HG03066 (cell line): ENCODE measurements at regions not wholly inside any gene's neighbourhood (a gene's known extent, or its start where the extent isn't known, plus 50 kb on each side); places are given as distances from the start of the nearest gene placed in this dataset.

ENCODE experiments used
- ATAC-seq: cut with Tn5 transposase; IDR thresholded peaks from one replicate; pipeline ENCODE4 v1.9.1; 2021; ENCODE audit warnings: low read depth; ENCODE audit not compliant: unreplicated experiment

GRCh38 chr11:28863422-28863821, 755.2 kb downstream of the METTL15 start:
- ATAC-seq, result no peak

- no peak for ATAC-seq
Observed at GRCh38 chr11:28860893-28861292, 752.7 kb downstream of the METTL15 start.

- ATAC-seq, result no peak
Observed at GRCh38 chr11:28858076-28858475, 749.9 kb downstream of the METTL15 start.

GRCh38 chr11:28849053-28849452, 740.9 kb downstream of the METTL15 start:
- ATAC-seq, result no peak

GRCh38 chr11:28842716-28843115, 734.5 kb downstream of the METTL15 start:
- no peak for ATAC-seq

- ATAC-seq, result no peak
Observed at GRCh38 chr11:28838741-28839140, 730.6 kb downstream of the METTL15 start.

- no peak for ATAC-seq
Observed at GRCh38 chr11:28837599-28837998, 729.4 kb downstream of the METTL15 start.

GRCh38 chr11:28836285-28837081, 728.3 kb downstream of the METTL15 start:
- no peak for ATAC-seq

GRCh38 chr11:28835790-28836189, 727.6 kb downstream of the METTL15 start:
- ATAC-seq, result no peak

GRCh38 chr11:28835317-28835716, 727.1 kb downstream of the METTL15 start:
- no peak for ATAC-seq

- no peak for ATAC-seq
Observed at GRCh38 chr11:28834877-28835276, 726.7 kb downstream of the METTL15 start.

- no peak for ATAC-seq
Observed at GRCh38 chr11:28833670-28834069, 725.5 kb downstream of the METTL15 start.

- no peak for ATAC-seq
Observed at GRCh38 chr11:28833169-28833568, 725.0 kb downstream of the METTL15 start.

GRCh38 chr11:28826807-28827206, 718.6 kb downstream of the METTL15 start:
- ATAC-seq, result no peak

- no peak for ATAC-seq
Observed at GRCh38 chr11:28822576-28822975, 714.4 kb downstream of the METTL15 start.

GRCh38 chr11:28820296-28820989, 712.3 kb downstream of the METTL15 start:
- ATAC-seq, result no peak

GRCh38 chr11:28819741-28820140, 711.6 kb downstream of the METTL15 start:
- no peak for ATAC-seq

GRCh38 chr11:28815110-28815509, 706.9 kb downstream of the METTL15 start:
- no peak for ATAC-seq

GRCh38 chr11:28808771-28809170, 700.6 kb downstream of the METTL15 start:
- ATAC-seq, result no peak

- no peak for ATAC-seq
Observed at GRCh38 chr11:28799316-28799715, 691.1 kb downstream of the METTL15 start.

- no peak for ATAC-seq
Observed at GRCh38 chr11:28798286-28798685, 690.1 kb downstream of the METTL15 start.

- no peak for ATAC-seq
Observed at GRCh38 chr11:28797536-28797935, 689.3 kb downstream of the METTL15 start.
